Fibroblast of mammary gland (primary cell): ENCODE measurements at regions not wholly inside any gene's neighbourhood (a gene's known extent, or its start where the extent isn't known, plus 50 kb on each side); places are given as distances from the start of the nearest gene placed in this dataset.

ENCODE experiments used
- DNase-seq: peaks from one replicate; pipeline ENCODE4 v3.0.0-alpha.2; 2010; ENCODE audit warnings: low read depth
- H3K4me3 ChIP-seq: 2 replicates; pipeline ENCODE4 v1.5.1; 2011; ENCODE audit warnings: low read depth, mild to moderate bottlenecking, low read length, moderate library complexity; ENCODE audit not compliant: control insufficient read depth
- CTCF ChIP-seq: conservative IDR thresholded peaks from 2 replicates; pipeline ENCODE4 v1.5.1; 2011; ENCODE audit warnings: low read depth, low read length, inconsistent platforms; ENCODE audit not compliant: control insufficient read depth, insufficient read depth

GRCh38 chr21:21605521-21605920, 607.3 kb downstream of the NCAM2 start:
- TF ChIP-seq CTCF = no peak
- H3K4me3 ChIP-seq = no peak overlapping the region
- no peak for DNase-seq

GRCh38 chr21:21606041-21606440, 607.8 kb downstream of the NCAM2 start:
- H3K4me3 ChIP-seq = no peak overlapping the region
- no peak for DNase-seq
- no peak for TF ChIP-seq CTCF

GRCh38 chr21:21612466-21612865, 614.3 kb downstream of the NCAM2 start:
- no peak overlapping the region for H3K4me3 ChIP-seq
- DNase-seq = peak; percentile 96
- peak; percentile 15 for TF ChIP-seq CTCF

GRCh38 chr21:21614966-21615365, 616.8 kb downstream of the NCAM2 start:
- no peak for TF ChIP-seq CTCF
- no peak overlapping the region for H3K4me3 ChIP-seq
- DNase-seq = no peak

GRCh38 chr21:21622460-21623234, 624.4 kb downstream of the NCAM2 start:
- no peak for DNase-seq
- no peak for TF ChIP-seq CTCF
- no peak overlapping the region for H3K4me3 ChIP-seq

GRCh38 chr21:21624674-21625073, 626.5 kb downstream of the NCAM2 start:
- no peak overlapping the region for H3K4me3 ChIP-seq
- TF ChIP-seq CTCF = no peak
- DNase-seq = peak; percentile 57
